ENCODE measurements at regions not wholly inside any gene's neighbourhood (a gene's known extent, or its start where the extent isn't known, plus 50 kb on each side); places are given as distances from the start of the nearest gene placed in this dataset.
"Not testable (repeated sequence)": the region's sequence is repeated elsewhere in the genome, so short reads cannot be mapped to it uniquely, and the experiment has no call there.

DNA sequence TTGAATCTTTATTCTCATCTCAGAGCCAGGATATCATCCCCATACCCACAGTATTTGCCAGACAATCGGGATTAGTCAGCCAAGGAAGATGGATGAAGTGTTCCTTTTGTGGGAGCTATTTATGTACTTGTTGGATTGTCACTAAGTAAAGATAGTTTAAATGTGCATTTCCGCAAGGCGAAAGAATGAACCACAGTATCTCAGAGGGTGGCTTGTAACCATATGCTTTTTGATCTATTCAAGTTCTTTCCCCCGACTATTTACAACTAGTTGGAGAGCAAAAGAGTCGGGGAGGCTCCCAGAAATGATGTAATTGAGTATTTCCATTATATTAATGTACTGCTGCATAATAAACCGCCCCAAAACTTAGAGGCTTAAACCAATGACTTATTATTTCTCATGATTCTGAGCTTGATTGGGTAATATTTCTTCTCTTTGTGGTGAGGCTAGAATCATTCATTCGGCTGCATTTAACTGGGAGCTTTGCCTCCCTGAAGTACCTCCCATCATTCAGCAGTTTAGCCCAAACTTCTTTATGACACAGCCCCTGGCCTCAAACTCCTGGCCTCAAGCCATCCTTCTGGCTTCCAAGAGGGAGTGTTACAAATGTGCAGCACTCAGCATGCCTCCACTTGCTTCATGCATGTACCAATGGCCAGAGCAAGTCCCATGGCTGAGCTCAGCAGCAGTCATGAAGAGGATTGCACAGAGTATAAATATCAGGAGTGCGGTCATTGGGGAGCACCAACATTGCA lies 423.7 kb downstream of the METTL4 start:
- no peak overlapping the region for H3K4me3 ChIP-seq (ENCODE audit: low read length)
- H3K9me3 ChIP-seq (ENCODE audit: control insufficient read depth, low read length): no peaks in the 10 kb centered on the region
- no peak overlapping the region for H3K9ac ChIP-seq (ENCODE audit: low read length)
- no peaks in the 10 kb centered on the region for H3K36me3 ChIP-seq (ENCODE audit: control insufficient read depth, insufficient read depth, low read length)
- H3K27me3 ChIP-seq (ENCODE audit: control insufficient read depth, insufficient read depth, low read length): no peaks in the 10 kb centered on the region
- no peaks in the 10 kb centered on the region for H3K4me1 ChIP-seq (ENCODE audit: control insufficient read depth, insufficient read depth, low read length)

DNA sequence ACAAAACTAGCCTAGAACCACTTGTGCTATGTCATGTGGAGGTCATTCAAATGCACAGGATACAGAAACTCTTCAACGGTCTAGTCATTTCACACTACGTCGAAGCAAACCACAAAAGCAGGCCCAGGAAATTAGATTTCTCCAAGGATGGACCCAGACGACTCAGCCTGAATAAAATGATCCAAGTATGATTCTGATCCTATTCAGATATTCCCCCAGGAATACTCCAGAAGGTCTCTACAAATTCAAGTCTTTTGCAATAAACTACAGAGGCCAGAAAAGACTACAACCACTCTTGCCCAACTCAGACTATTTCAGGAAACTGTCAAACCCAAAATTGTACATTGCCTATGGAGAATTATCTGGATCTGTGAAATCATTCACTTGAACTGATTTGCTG lies 422.5 kb downstream of the METTL4 start:
- H3K36me3 ChIP-seq (ENCODE audit: control insufficient read depth, insufficient read depth, low read length): no peaks in the 10 kb centered on the region
- no peaks in the 10 kb centered on the region for H3K9me3 ChIP-seq (ENCODE audit: control insufficient read depth, low read length)
- H3K4me1 ChIP-seq (ENCODE audit: control insufficient read depth, insufficient read depth, low read length): no peaks in the 10 kb centered on the region

DNA sequence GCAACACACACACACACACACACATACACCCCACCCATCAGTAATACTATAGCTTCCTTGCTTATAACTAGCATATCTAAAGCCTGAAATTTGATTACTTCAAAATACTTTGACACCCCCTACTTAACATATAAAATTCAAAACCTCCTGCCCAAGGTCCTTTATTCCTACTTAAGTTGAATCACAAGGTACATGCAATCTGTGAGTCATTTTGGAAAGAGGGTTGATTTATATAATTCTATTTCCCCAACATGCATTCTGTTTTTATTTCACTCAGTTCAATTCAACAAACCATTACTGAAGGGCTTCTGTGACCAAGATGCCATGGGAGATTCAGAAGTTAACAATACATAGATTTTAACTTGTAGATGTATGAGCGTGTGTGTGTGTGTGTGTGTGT lies 420.7 kb downstream of the METTL4 start:
- H3K9me3 ChIP-seq (ENCODE audit: control insufficient read depth, low read length): no peaks in the 10 kb centered on the region
- H3K4me1 ChIP-seq (ENCODE audit: control insufficient read depth, insufficient read depth, low read length): no peaks in the 10 kb centered on the region
- no peaks in the 10 kb centered on the region for H3K36me3 ChIP-seq (ENCODE audit: control insufficient read depth, insufficient read depth, low read length)
- no peaks in the 10 kb centered on the region for H3K27me3 ChIP-seq (ENCODE audit: control insufficient read depth, insufficient read depth, low read length)
- H3K4me3 ChIP-seq (ENCODE audit: low read length): no peak overlapping the region
- H3K9ac ChIP-seq (ENCODE audit: low read length): no peak overlapping the region

More for the DNA sequence above, 422.5 kb downstream of the METTL4 start:
- Histone ChIP-seq H3K9ac (ENCODE audit: low read length) (no peak overlapping the region), H3K4me3 (ENCODE audit: low read length) (no peak overlapping the region), H3K27me3 (ENCODE audit: control insufficient read depth, insufficient read depth, low read length) (no peaks in the 10 kb centered on the region)

DNA sequence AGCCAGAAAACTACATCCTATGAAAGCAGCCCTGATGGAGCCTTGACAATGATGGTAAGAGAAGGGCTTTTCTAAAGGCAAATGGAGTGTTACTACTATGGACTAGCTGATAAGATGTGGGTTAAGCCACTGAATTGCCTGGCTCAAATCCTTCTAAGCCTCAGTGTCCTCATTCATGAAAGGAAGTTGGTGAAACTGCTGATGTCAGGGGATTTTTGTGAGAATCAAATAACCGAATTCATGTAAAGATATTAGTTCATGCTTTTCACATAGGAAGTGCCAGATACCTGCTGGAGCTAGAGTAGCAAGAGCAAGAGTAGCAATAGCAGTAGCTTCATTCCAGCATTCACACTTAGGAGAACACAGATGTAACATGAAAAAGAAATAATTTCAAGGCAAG lies 417.0 kb downstream of the METTL4 start:
- H3K4me3 ChIP-seq (ENCODE audit: low read length): no peak overlapping the region
- no peaks in the 10 kb centered on the region for H3K9me3 ChIP-seq (ENCODE audit: control insufficient read depth, low read length)
- no peaks in the 10 kb centered on the region for H3K36me3 ChIP-seq (ENCODE audit: control insufficient read depth, insufficient read depth, low read length)
- H3K27me3 ChIP-seq (ENCODE audit: control insufficient read depth, insufficient read depth, low read length): no peaks in the 10 kb centered on the region
- no peaks in the 10 kb centered on the region for H3K4me1 ChIP-seq (ENCODE audit: control insufficient read depth, insufficient read depth, low read length)
- no peak overlapping the region for H3K9ac ChIP-seq (ENCODE audit: low read length)

DNA sequence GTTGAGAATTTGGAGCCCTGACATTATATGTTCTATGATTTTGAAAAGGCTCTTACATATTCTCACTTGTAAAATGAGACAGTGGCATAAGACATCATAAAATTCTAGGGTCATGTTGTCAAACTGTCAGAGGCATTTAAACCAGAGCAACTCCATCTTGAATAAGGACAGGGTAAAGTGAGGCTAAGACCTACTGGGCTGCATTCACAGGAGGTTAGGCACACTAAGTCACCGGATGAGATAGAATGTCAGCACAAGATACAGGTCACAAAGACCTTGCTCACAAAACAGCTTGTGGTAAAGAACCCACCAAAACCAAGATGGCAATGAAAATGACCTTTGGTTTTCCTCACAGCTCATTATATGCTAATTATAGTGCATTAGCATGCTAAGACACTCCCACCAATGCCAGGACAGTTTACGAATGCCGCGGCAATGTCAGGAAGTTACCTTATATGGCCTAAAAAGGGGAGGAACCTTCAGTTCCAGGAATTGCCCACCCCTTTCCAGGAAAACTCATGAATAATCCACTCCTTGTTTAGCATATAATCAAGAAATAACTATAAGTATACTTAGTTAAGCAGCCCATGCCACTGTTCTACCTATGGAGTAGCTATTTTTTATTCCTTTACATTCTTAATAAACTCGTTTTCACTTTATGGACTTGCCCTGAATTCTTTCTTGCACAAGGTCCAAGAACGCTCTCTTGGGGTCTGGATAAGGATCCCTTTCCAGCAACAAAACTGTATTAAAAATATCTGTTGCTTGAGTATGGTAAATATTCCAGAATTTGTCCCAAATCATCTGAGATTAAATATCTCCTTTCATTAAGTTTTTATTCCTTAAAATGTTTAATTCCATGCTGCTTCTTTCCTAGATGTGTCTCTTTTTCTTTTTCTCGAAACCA lies 406.4 kb downstream of the METTL4 start:
- Histone ChIP-seq H3K9ac (ENCODE audit: low read length) (no peak overlapping the region), H3K4me1 (ENCODE audit: control insufficient read depth, insufficient read depth, low read length) (no peaks in the 10 kb centered on the region), H3K36me3 (ENCODE audit: control insufficient read depth, insufficient read depth, low read length) (no peaks in the 10 kb centered on the region), H3K4me3 (ENCODE audit: low read length) (no peak overlapping the region), H3K27me3 (ENCODE audit: control insufficient read depth, insufficient read depth, low read length) (no peaks in the 10 kb centered on the region), H3K9me3 (ENCODE audit: control insufficient read depth, low read length) (no peaks in the 10 kb centered on the region)

DNA sequence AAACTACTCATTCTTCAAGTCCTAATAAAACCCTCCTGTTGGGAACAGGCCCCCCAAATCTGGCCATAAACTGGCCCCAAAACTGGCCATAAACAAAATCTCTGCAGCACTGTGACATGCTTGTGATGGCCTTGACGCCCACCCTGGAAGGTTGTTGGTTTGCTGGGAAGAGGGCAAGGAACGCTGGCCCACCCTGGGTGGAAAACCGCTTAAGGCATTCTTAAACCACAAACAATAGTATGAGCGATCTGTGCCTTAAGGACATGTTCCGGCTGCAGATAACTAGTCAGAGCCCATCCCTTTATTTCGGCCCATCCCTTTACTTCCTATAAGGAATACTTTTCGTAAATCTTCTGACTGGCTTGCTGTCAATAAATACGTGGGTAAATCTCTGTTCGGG lies 404.4 kb downstream of the METTL4 start:
- not testable (repeated sequence) for H3K27me3 ChIP-seq (ENCODE audit: control insufficient read depth, insufficient read depth, low read length); H3K9ac ChIP-seq (ENCODE audit: low read length); H3K9me3 ChIP-seq (ENCODE audit: control insufficient read depth, low read length); H3K4me3 ChIP-seq (ENCODE audit: low read length); H3K4me1 ChIP-seq (ENCODE audit: control insufficient read depth, insufficient read depth, low read length); H3K36me3 ChIP-seq (ENCODE audit: control insufficient read depth, insufficient read depth, low read length)

DNA sequence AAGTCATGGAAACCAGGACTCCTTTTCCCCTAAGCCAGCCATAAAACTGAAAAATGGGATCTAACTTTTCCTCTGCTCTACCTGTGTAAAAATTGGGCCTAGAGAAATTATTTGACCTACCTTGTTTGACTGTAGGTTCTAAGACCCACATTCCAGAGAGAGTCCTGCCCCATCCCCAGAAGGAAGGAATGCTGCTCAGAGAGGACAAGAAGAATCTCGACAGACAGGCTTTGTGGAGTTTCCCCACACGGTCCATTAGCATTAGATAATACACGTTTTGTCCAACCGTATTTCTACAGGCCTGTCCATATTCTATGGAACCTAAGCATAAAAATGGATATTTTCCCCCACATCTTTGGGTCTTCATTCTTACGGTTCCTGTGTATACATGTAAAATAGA lies 403.3 kb downstream of the METTL4 start:
- Histone ChIP-seq H3K9ac (ENCODE audit: low read length) (no peak overlapping the region), H3K36me3 (ENCODE audit: control insufficient read depth, insufficient read depth, low read length) (no peaks in the 10 kb centered on the region), H3K4me3 (ENCODE audit: low read length) (no peak overlapping the region), H3K27me3 (ENCODE audit: control insufficient read depth, insufficient read depth, low read length) (no peaks in the 10 kb centered on the region), H3K4me1 (ENCODE audit: control insufficient read depth, insufficient read depth, low read length) (peaks cover 9% of the 10 kb centered on the region), H3K9me3 (ENCODE audit: control insufficient read depth, low read length) (no peaks in the 10 kb centered on the region)

DNA sequence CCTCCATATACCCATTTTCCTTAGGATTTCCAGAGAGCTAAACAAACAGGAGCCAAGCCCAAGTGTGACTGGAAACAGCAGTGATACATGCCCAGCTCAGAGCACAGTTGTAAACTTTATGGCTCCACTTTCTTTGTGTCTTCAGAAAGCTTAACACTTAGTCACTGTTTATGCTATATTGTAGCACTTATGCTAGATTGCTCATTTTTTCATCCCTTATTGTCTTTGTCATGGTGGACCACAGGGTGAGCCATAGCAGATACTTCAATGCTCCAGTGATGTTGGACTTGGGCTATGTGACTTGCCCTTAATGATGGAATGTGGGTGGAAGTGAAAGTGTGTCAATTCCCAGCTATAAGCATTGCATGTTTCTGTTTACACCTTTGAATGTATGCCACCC lies 401.6 kb downstream of the METTL4 start:
- no peaks in the 10 kb centered on the region for H3K27me3 ChIP-seq (ENCODE audit: control insufficient read depth, insufficient read depth, low read length)
- H3K9ac ChIP-seq (ENCODE audit: low read length): no peak overlapping the region
- H3K4me3 ChIP-seq (ENCODE audit: low read length): no peak overlapping the region
- no peaks in the 10 kb centered on the region for H3K9me3 ChIP-seq (ENCODE audit: control insufficient read depth, low read length)
- H3K36me3 ChIP-seq (ENCODE audit: control insufficient read depth, insufficient read depth, low read length): no peaks in the 10 kb centered on the region
- H3K4me1 ChIP-seq (ENCODE audit: control insufficient read depth, insufficient read depth, low read length): peaks cover 9% of the 10 kb centered on the region

DNA sequence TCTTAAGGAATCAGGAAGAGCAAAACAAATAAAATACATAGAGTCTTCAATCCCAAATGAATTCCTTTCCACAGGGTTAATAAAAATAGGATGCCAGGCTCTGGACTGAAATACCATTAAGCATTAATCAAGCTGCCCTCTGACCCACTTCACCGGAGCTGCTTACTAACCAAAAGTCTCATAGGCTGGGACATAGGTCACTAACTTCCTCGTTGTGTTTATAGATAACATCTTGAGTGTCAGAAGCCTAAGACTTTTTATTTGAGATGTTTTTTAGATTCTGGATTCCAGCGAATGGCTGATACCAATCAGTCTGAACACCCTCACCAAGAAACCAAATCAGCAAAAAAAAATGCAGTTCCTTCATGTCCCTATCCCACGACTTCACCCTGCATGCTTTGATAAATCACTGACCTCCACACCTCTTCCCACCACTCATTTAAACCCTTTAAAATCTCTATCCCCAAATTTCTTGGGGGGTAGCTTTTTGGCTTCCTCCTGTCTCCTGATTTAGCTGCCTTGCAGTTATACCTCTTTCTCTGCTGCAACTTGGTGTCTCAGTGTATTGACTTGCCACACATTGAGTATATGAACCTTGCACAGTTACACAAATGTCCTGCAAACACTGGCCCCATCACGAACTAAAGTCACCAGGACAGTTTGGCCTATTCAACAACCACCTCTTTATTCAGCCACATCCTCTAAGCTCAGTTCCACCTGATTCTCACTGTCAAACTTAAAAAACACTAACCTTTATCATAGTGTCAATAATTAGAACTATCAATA lies 399.3 kb downstream of the METTL4 start:
- Histone ChIP-seq H3K36me3 (ENCODE audit: control insufficient read depth, insufficient read depth, low read length) (no peaks in the 10 kb centered on the region), H3K27me3 (ENCODE audit: control insufficient read depth, insufficient read depth, low read length) (no peaks in the 10 kb centered on the region), H3K9me3 (ENCODE audit: control insufficient read depth, low read length) (no peaks in the 10 kb centered on the region), H3K9ac (ENCODE audit: low read length) (no peak overlapping the region), H3K4me1 (ENCODE audit: control insufficient read depth, insufficient read depth, low read length) (peaks cover 9% of the 10 kb centered on the region), H3K4me3 (ENCODE audit: low read length) (no peak overlapping the region)

DNA sequence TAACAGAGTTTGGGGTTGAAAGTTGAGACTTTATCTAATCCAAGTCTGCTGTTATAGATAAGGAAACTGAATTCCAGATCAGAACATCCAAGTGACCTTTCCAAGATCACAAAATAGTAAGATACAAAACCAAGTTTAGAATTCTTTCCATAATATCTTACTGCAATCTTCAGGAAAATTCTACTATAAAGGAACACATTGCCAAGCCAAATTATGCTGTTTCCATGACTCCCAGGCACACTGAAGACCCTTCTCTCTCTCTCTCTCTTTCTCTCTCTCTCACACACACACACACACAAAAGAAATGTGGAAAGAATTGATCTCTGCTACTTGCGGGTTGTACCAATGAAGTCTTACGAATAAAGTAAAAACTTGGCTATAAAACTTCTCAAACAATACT lies 398.4 kb downstream of the METTL4 start:
- Histone ChIP-seq H3K4me1 (ENCODE audit: control insufficient read depth, insufficient read depth, low read length) (peaks cover 9% of the 10 kb centered on the region), H3K36me3 (ENCODE audit: control insufficient read depth, insufficient read depth, low read length) (no peaks in the 10 kb centered on the region), H3K9me3 (ENCODE audit: control insufficient read depth, low read length) (no peaks in the 10 kb centered on the region), H3K4me3 (ENCODE audit: low read length) (no peak overlapping the region), H3K27me3 (ENCODE audit: control insufficient read depth, insufficient read depth, low read length) (no peaks in the 10 kb centered on the region), H3K9ac (ENCODE audit: low read length) (no peak overlapping the region)

DNA sequence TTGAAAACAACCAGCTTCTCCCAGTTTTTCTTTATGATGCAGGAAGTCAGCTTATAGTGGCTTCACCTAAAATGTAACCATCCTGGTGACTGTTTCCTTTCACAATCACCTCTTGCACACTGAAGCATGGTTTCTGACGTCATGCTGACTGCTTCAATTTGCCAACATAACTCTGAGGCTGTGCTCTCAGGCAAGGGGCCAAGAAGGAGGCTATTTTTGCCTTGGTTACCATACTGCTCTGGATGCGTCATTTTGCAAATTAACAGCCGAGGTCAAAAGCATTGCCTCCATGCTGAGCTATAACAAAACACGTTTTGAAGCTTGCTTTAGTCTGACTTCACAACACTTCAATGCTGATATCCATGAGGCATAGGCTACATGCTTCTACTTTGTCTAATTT lies 397.8 kb downstream of the METTL4 start:
- Histone ChIP-seq H3K27me3 (ENCODE audit: control insufficient read depth, insufficient read depth, low read length) (no peaks in the 10 kb centered on the region), H3K36me3 (ENCODE audit: control insufficient read depth, insufficient read depth, low read length) (no peaks in the 10 kb centered on the region), H3K4me3 (ENCODE audit: low read length) (no peak overlapping the region), H3K9ac (ENCODE audit: low read length) (no peak overlapping the region), H3K9me3 (ENCODE audit: control insufficient read depth, low read length) (no peaks in the 10 kb centered on the region), H3K4me1 (ENCODE audit: control insufficient read depth, insufficient read depth, low read length) (peaks cover 9% of the 10 kb centered on the region)

DNA sequence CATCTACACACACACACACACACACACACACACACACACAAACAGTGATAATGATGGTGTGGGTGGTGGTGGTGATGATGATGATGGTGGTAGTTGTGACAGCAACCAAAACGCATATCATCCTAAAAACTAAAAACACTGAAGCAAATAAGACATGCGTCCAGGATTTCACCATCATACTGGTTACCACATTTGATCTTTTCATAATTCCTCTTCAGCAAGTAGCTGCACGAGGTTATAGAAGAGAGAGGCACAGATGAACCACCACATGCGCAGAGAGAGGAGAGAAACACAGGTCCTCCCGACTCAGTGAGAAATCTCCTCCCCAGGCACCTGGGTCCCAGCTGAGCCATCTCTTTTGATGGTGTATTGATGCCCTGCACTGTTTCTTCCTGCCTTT lies 393.3 kb downstream of the METTL4 start:
- no peak overlapping the region for H3K9ac ChIP-seq (ENCODE audit: low read length)
- no peaks in the 10 kb centered on the region for H3K9me3 ChIP-seq (ENCODE audit: control insufficient read depth, low read length)
- no peak overlapping the region for H3K4me3 ChIP-seq (ENCODE audit: low read length)
- no peaks in the 10 kb centered on the region for H3K27me3 ChIP-seq (ENCODE audit: control insufficient read depth, insufficient read depth, low read length)
- no peaks in the 10 kb centered on the region for H3K4me1 ChIP-seq (ENCODE audit: control insufficient read depth, insufficient read depth, low read length)
- no peaks in the 10 kb centered on the region for H3K36me3 ChIP-seq (ENCODE audit: control insufficient read depth, insufficient read depth, low read length)
